ENCODE measurements at regions not wholly inside any gene's neighbourhood (a gene's known extent, or its start where the extent isn't known, plus 50 kb on each side); places are given as distances from the start of the nearest gene placed in this dataset.

GRCh38 chr3:176935194-176935888, 261.9 kb downstream of the TBL1XR1 start:
- TF ChIP-seq EZH2 (IDR thresholded peaks at IDR 0.05; ENCODE audit: borderline replicate concordance, low read depth, low read length, severe bottlenecking), result no peak
- TF ChIP-seq, protein P1, sequence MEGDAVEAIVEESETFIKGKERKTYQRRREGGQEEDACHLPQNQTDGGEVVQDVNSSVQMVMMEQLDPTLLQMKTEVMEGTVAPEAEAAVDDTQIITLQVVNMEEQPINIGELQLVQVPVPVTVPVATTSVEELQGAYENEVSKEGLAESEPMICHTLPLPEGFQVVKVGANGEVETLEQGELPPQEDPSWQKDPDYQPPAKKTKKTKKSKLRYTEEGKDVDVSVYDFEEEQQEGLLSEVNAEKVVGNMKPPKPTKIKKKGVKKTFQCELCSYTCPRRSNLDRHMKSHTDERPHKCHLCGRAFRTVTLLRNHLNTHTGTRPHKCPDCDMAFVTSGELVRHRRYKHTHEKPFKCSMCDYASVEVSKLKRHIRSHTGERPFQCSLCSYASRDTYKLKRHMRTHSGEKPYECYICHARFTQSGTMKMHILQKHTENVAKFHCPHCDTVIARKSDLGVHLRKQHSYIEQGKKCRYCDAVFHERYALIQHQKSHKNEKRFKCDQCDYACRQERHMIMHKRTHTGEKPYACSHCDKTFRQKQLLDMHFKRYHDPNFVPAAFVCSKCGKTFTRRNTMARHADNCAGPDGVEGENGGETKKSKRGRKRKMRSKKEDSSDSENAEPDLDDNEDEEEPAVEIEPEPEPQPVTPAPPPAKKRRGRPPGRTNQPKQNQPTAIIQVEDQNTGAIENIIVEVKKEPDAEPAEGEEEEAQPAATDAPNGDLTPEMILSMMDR (IDR thresholded peaks at IDR 0.05; ENCODE audit: borderline replicate concordance, extremely low read depth, low read length, poor library complexity, severe bottlenecking), result no peak
